ENCODE measurements at regions not wholly inside any gene's neighbourhood (a gene's known extent, or its start where the extent isn't known, plus 50 kb on each side); places are given as distances from the start of the nearest gene placed in this dataset.

- TF ChIP-seq PRDM10 (tag by site-specific recombination; IDR thresholded peaks at IDR 0.05) (0 out of 2 replicates have a peak, but pooled peaks have one; percentile 21), BCL6B (tag by site-specific recombination; IDR thresholded peaks at IDR 0.05) (peak; percentile 79), YY1 (tag by site-specific recombination; IDR thresholded peaks at IDR 0.05) (no peak), ZNF600 (tag by site-specific recombination; IDR thresholded peaks at IDR 0.05) (no peak), SP3 (tag by site-specific recombination; IDR thresholded peaks at IDR 0.05) (no peak), ZNF449 (tag by site-specific recombination; IDR thresholded peaks at IDR 0.05) (no peak), ZNF335 (tag by site-specific recombination; conservative IDR thresholded peaks at IDR 0.05) (no peak), ZNF707 (tag by site-specific recombination; IDR thresholded peaks at IDR 0.05) (no peak)
These were observed 168.4 kb upstream of the BCL6 start (continued) for GRCh38 chr3:187913617-187914033.

GRCh38 chr3:187914231-187914630, 169.0 kb upstream of the BCL6 start:
- H3K4me1 ChIP-seq (ENCODE audit: control insufficient read depth, insufficient read depth, low read length) = no peaks in the 10 kb centered on the region

More at GRCh38 chr3:187914231-187914630, 169.0 kb upstream of the BCL6 start:
- POLR2A ChIA-PET = no interaction called here
- Histone ChIP-seq H3K9me3 (ENCODE audit: control insufficient read depth, insufficient read depth, low read depth, low read length) (no peaks in the 10 kb centered on the region), H3K36me3 (ENCODE audit: control insufficient read depth in 2 of 2, insufficient read depth in 1 of 2, low read length in 2 of 2) (no peaks in the 10 kb centered on the region), H3K27ac (ENCODE audit: extremely low read depth, low read depth, low read length) (no peak overlapping the region), H3K4me3 (ENCODE audit: low read depth, low read length) (no peak overlapping the region)
- TF ChIP-seq PATZ1 (tag by site-specific recombination; IDR thresholded peaks at IDR 0.05) (no peak), PRDM4 (tag by site-specific recombination; IDR thresholded peaks at IDR 0.05) (no peak), ZNF596 (tag by site-specific recombination; IDR thresholded peaks at IDR 0.05) (no peak), ZNF501 (tag by site-specific recombination; IDR thresholded peaks at IDR 0.05) (no peak), KLF17 (tag by site-specific recombination; IDR thresholded peaks at IDR 0.05) (no peak), KLF8 (tag by site-specific recombination; IDR thresholded peaks at IDR 0.05) (no peak), ZNF335 (tag by site-specific recombination; conservative IDR thresholded peaks at IDR 0.05) (no peak), ZNF670 (tag by site-specific recombination; IDR thresholded peaks at IDR 0.05; ENCODE audit: low read depth) (no peak), ZNF571 (tag by site-specific recombination; IDR thresholded peaks at IDR 0.05) (no peak), MZF1 (tag by site-specific recombination; IDR thresholded peaks at IDR 0.05; ENCODE audit: borderline replicate concordance) (no peak), ZNF510 (tag by site-specific recombination; IDR thresholded peaks at IDR 0.05; ENCODE audit: insufficient replicate concordance) (no peak), ZNF433 (tag by site-specific recombination; IDR thresholded peaks at IDR 0.05; ENCODE audit: low read depth) (no peak), ZFHX2 (tag by site-specific recombination; conservative IDR thresholded peaks at IDR 0.05) (no peak)
- CTCF ChIA-PET = no interaction called here

Measured in HEK293 (cell line).